SK-N-SH treated with all-trans-retinoic acid at 6 μM for 48 hours (cell line): ENCODE measurements at regions not wholly inside any gene's neighbourhood (a gene's known extent, or its start where the extent isn't known, plus 50 kb on each side); places are given as distances from the start of the nearest gene placed in this dataset.

Experiments used
- ATAC-seq: fragments of 200-7000 bp; cut with Tn5 transposase; 3 replicates; pipeline ENCODE4 v1.9.1; 2020; ENCODE audit warnings: mild to moderate bottlenecking, moderate library complexity
- ARNTL ChIP-seq: fragments of 450-650 bp; formaldehyde crosslinking; IDR thresholded peaks from 2 replicates; pipeline ENCODE4 v1.5.0; 2020; ENCODE audit warnings: low read depth, mild to moderate bottlenecking, moderate library complexity, borderline replicate concordance
- BACH2 ChIP-seq: fragments of 250-450 bp; sonication (Bioruptor Pico); IDR thresholded peaks from 2 replicates; pipeline ENCODE4 v1.9.0; 2021; ENCODE audit warnings: mild to moderate bottlenecking, borderline replicate concordance
- CSDC2 ChIP-seq: fragments of 250-450 bp; sonication (Bioruptor Pico); IDR thresholded peaks from 2 replicates; pipeline ENCODE4 v1.5.0; 2020; ENCODE audit warnings: mild to moderate bottlenecking, moderate library complexity
- ESRRG ChIP-seq: fragments of 250-450 bp; sonication (Bioruptor Pico); IDR thresholded peaks from 2 replicates; pipeline ENCODE4 v1.6.1; 2021; ENCODE audit warnings: mild to moderate bottlenecking
- GLIS3 ChIP-seq: fragments of 250-450 bp; sonication (Bioruptor Pico); IDR thresholded peaks from 2 replicates; pipeline ENCODE4 v1.5.0; 2020; ENCODE audit warnings: mild to moderate bottlenecking, moderate library complexity
- ISL1 ChIP-seq: fragments of 250-450 bp; sonication (Bioruptor Pico); IDR thresholded peaks from 2 replicates; pipeline ENCODE4 v2.1.2; 2022; ENCODE audit warnings: mild to moderate bottlenecking, moderate library complexity
- PATZ1 ChIP-seq: fragments of 250-450 bp; sonication (Bioruptor Pico); IDR thresholded peaks from 2 replicates; pipeline ENCODE4 v1.8.0; 2020; ENCODE audit warnings: mild to moderate bottlenecking, moderate library complexity, borderline replicate concordance
- PPARA ChIP-seq: fragments of 250-450 bp; sonication (Bioruptor Pico); IDR thresholded peaks from 2 replicates; pipeline ENCODE4 v1.5.0; 2020; ENCODE audit warnings: mild to moderate bottlenecking, borderline replicate concordance
- RARB ChIP-seq: fragments of 250-450 bp; sonication (Bioruptor Pico); IDR thresholded peaks from 2 replicates; pipeline ENCODE4 v1.8.0; 2021; ENCODE audit warnings: mild to moderate bottlenecking, moderate library complexity
- TCF4 ChIP-seq: fragments of 250-450 bp; sonication (Bioruptor Pico); IDR thresholded peaks from 2 replicates; pipeline ENCODE4 v1.8.0; 2021; ENCODE audit warnings: mild to moderate bottlenecking, moderate library complexity, borderline replicate concordance
- TOX ChIP-seq: fragments of 250-450 bp; sonication (Bioruptor Pico); IDR thresholded peaks from 2 replicates; pipeline ENCODE4 v1.8.0; 2021; ENCODE audit warnings: mild to moderate bottlenecking, moderate library complexity, borderline replicate concordance
- ZC3H10 ChIP-seq: fragments of 250-450 bp; sonication (Bioruptor Pico); IDR thresholded peaks from 2 replicates; pipeline ENCODE4 v1.5.1; 2021; ENCODE audit warnings: mild to moderate bottlenecking, moderate library complexity
- ZFP3 ChIP-seq: fragments of 250-450 bp; sonication (Bioruptor Pico); IDR thresholded peaks from 2 replicates; pipeline ENCODE4 v1.5.0; 2020; ENCODE audit warnings: mild to moderate bottlenecking, moderate library complexity
- ZFP30 ChIP-seq: fragments of 450-650 bp; formaldehyde crosslinking; IDR thresholded peaks from 2 replicates; pipeline ENCODE4 v1.5.0; 2022; ENCODE audit warnings: mild to moderate bottlenecking, moderate library complexity
- ZNF565 ChIP-seq: fragments of 450-650 bp; formaldehyde crosslinking; conservative IDR thresholded peaks from 2 replicates; pipeline ENCODE4 v1.5.0; 2020; ENCODE audit warnings: low read depth, mild to moderate bottlenecking, moderate library complexity
- ZNF70 ChIP-seq: fragments of 450-650 bp; formaldehyde crosslinking; IDR thresholded peaks from 2 replicates; pipeline ENCODE4 v1.5.0; 2020; ENCODE audit warnings: mild to moderate bottlenecking, moderate library complexity
- TF ChIP-seq, protein P1 (sequence below): fragments of 250-450 bp; sonication (Bioruptor Pico); IDR thresholded peaks from 2 replicates; pipeline ENCODE4 v1.5.0; 2020; ENCODE audit warnings: mild to moderate bottlenecking, moderate library complexity
- TF ChIP-seq, protein P2 (sequence below): fragments of 250-450 bp; sonication (Bioruptor Pico); IDR thresholded peaks from 2 replicates; pipeline ENCODE4 v1.5.1; 2021; ENCODE audit warnings: mild to moderate bottlenecking, moderate library complexity
- TF ChIP-seq, protein P3 (sequence below): fragments of 250-450 bp; sonication (Bioruptor Pico); IDR thresholded peaks from 2 replicates; pipeline ENCODE4 v1.5.1; 2020; ENCODE audit warnings: low read depth, mild to moderate bottlenecking, moderate library complexity

DNA sequence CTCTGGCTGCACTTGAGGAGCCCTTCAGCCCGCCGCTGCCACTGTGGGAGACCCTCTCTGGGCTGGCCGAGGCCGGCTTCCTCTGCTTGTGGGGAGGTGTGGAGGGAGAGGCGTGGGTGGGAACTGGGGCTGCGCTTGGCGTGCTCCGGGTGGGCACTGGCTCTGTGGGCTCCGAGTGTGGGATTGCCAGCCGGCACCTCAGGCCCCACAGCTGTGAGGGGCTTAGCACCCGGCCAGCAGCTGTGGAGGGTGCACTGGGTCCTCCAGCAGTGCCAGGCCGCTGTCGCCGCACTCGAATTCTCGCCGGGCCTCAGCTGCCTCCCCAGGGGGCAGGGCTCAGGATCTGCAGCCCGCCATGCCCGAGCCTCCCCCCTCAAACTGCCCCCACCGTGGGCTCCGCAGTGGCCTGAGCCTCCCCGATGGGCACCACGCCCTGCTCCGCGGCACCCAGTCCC lies 808.0 kb upstream of the SOX11 start:
- TF ChIP-seq ARNTL (CRISPR knock-in tag) (no peak), BACH2 (CRISPR knock-in tag) (no peak), GLIS3 (CRISPR knock-in tag) (no peak), ZC3H10 (CRISPR knock-in tag) (no peak), TCF4 (no peak), CSDC2 (CRISPR knock-in tag) (no peak), TOX (CRISPR knock-in tag) (no peak), RARB (CRISPR knock-in tag) (no peak), PATZ1 (CRISPR knock-in tag) (no peak), ESRRG (CRISPR knock-in tag) (no peak), ZNF70 (CRISPR knock-in tag) (no peak), ZNF565 (no peak)
- TF ChIP-seq, all 23 proteins: peak for 0
- no peak for ATAC-seq

- TF ChIP-seq TOX (CRISPR knock-in tag) (no peak), ZFP3 (CRISPR knock-in tag) (no peak), ZC3H10 (CRISPR knock-in tag) (no peak), ZNF70 (CRISPR knock-in tag) (no peak), ESRRG (CRISPR knock-in tag) (no peak), TCF4 (no peak), RARB (CRISPR knock-in tag) (no peak), BACH2 (CRISPR knock-in tag) (no peak), ZFP30 (no peak), ISL1 (CRISPR knock-in tag) (no peak), GLIS3 (CRISPR knock-in tag) (no peak), ARNTL (CRISPR knock-in tag) (no peak), PATZ1 (CRISPR knock-in tag) (no peak), PPARA (CRISPR knock-in tag) (no peak)
- TF ChIP-seq, protein P1, sequence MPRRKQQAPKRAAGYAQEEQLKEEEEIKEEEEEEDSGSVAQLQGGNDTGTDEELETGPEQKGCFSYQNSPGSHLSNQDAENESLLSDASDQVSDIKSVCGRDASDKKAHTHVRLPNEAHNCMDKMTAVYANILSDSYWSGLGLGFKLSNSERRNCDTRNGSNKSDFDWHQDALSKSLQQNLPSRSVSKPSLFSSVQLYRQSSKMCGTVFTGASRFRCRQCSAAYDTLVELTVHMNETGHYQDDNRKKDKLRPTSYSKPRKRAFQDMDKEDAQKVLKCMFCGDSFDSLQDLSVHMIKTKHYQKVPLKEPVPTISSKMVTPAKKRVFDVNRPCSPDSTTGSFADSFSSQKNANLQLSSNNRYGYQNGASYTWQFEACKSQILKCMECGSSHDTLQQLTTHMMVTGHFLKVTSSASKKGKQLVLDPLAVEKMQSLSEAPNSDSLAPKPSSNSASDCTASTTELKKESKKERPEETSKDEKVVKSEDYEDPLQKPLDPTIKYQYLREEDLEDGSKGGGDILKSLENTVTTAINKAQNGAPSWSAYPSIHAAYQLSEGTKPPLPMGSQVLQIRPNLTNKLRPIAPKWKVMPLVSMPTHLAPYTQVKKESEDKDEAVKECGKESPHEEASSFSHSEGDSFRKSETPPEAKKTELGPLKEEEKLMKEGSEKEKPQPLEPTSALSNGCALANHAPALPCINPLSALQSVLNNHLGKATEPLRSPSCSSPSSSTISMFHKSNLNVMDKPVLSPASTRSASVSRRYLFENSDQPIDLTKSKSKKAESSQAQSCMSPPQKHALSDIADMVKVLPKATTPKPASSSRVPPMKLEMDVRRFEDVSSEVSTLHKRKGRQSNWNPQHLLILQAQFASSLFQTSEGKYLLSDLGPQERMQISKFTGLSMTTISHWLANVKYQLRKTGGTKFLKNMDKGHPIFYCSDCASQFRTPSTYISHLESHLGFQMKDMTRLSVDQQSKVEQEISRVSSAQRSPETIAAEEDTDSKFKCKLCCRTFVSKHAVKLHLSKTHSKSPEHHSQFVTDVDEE (CRISPR knock-in tag), result no peak
- TF ChIP-seq, protein P2, sequence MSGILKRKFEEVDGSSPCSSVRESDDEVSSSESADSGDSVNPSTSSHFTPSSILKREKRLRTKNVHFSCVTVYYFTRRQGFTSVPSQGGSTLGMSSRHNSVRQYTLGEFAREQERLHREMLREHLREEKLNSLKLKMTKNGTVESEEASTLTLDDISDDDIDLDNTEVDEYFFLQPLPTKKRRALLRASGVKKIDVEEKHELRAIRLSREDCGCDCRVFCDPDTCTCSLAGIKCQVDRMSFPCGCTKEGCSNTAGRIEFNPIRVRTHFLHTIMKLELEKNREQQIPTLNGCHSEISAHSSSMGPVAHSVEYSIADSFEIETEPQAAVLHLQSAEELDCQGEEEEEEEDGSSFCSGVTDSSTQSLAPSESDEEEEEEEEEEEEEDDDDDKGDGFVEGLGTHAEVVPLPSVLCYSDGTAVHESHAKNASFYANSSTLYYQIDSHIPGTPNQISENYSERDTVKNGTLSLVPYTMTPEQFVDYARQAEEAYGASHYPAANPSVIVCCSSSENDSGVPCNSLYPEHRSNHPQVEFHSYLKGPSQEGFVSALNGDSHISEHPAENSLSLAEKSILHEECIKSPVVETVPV, result no peak
- TF ChIP-seq, protein P3, sequence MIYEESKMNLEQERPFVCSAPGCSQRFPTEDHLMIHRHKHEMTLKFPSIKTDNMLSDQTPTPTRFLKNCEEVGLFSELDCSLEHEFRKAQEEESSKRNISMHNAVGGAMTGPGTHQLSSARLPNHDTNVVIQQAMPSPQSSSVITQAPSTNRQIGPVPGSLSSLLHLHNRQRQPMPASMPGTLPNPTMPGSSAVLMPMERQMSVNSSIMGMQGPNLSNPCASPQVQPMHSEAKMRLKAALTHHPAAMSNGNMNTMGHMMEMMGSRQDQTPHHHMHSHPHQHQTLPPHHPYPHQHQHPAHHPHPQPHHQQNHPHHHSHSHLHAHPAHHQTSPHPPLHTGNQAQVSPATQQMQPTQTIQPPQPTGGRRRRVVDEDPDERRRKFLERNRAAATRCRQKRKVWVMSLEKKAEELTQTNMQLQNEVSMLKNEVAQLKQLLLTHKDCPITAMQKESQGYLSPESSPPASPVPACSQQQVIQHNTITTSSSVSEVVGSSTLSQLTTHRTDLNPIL (CRISPR knock-in tag), result no peak
- no peak for ATAC-seq
Measured at GRCh38 chr2:4891394-4891793, 800.8 kb upstream of the SOX11 start.

DNA sequence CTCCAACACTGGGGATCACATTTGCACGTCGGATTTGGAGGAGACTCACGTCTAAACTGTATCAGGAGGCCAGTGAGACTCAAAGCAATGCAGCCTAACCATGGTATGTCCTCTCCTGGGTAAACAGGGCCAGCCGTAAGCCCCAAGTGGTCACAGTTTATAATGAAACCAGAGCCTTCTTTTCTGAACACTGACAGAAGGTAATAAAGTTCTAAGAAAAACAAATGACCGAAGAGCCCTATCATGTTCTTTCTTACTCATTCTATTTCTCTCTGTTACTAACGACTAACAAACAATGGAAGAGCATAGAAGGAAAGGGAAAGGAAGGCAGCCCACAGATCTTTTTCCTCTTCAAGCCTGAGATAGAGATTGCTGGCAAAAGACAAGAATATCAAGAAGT lies 796.8 kb upstream of the SOX11 start:
- no peak for ATAC-seq
- no peak for TF ChIP-seq TCF4
- no peak for TF ChIP-seq PATZ1 (CRISPR knock-in tag)
